Neural cell (in vitro differentiated cells): ENCODE measurements at regions not wholly inside any gene's neighbourhood (a gene's known extent, or its start where the extent isn't known, plus 50 kb on each side); places are given as distances from the start of the nearest gene placed in this dataset.
"Not testable (repeated sequence)": the region's sequence is repeated elsewhere in the genome, so short reads cannot be mapped to it uniquely, and the experiment has no call there.

Experiments
- H2AFZ ChIP-seq: fragments of 200-600, 300-800 bp; sonication (generic), shearing (Covaris generic); 2 replicates; pipeline ENCODE4 v1.6.0; 2014; ENCODE audit warnings: low read depth, mild to moderate bottlenecking, antibody characterized with exemption, low read length, moderate library complexity
- H3F3A ChIP-seq: fragments of 200-600 bp; shearing (Covaris generic); 2 replicates; pipeline ENCODE4 v1.6.1; 2016; ENCODE audit warnings: mild to moderate bottlenecking, moderate library complexity, mixed read lengths, antibody characterized with exemption, low read length; ENCODE audit not compliant: insufficient read depth, poor library complexity, severe bottlenecking
- H3K27ac ChIP-seq: fragments of 200-600, 300-800 bp; sonication (generic), shearing (Covaris generic); 2 replicates; pipeline ENCODE4 v1.5.1; 2014; ENCODE audit warnings: mild to moderate bottlenecking, low read length, moderate library complexity
- H3K27me3 ChIP-seq: fragments of 300-800, 200-600 bp; sonication (generic), shearing (Covaris generic); 2 replicates; pipeline ENCODE4 v1.6.0; 2014; ENCODE audit warnings: mild to moderate bottlenecking, low read depth, low read length, moderate library complexity; ENCODE audit not compliant: insufficient read depth
- H3K36me3 ChIP-seq: fragments of 300-800, 200-600 bp; sonication (generic), shearing (Covaris generic); 2 replicates; pipeline ENCODE4 v1.5.1; 2014; ENCODE audit warnings: mild to moderate bottlenecking, antibody characterized with exemption, low read length, moderate library complexity; ENCODE audit not compliant: insufficient read depth
- H3K4me2 ChIP-seq: fragments of 300-800, 200-600 bp; sonication (generic), shearing (Covaris generic); 2 replicates; pipeline ENCODE4 v1.6.0; 2014; ENCODE audit warnings: mild to moderate bottlenecking, low read length
- H3K4me3 ChIP-seq: fragments of 300-800, 200-600 bp; sonication (generic), shearing (Covaris generic); 2 replicates; pipeline ENCODE4 v1.5.1; 2014; ENCODE audit warnings: mild to moderate bottlenecking, low read length, moderate library complexity
- H3K79me2 ChIP-seq: fragments of 200-600 bp; shearing (Covaris generic); replicated peaks from 2 replicates; pipeline ENCODE4 v1.6.0; 2014; ENCODE audit warnings: mild to moderate bottlenecking, low read length, moderate library complexity; ENCODE audit not compliant: insufficient read depth
- H3K9ac ChIP-seq: fragments of 300-800, 200-600 bp; sonication (generic), shearing (Covaris generic); 2 replicates; pipeline ENCODE4 v1.6.1; 2016; ENCODE audit warnings: mild to moderate bottlenecking, low read length, mixed read lengths
- H3K9me2 ChIP-seq: fragments of 200-600 bp; shearing (Covaris generic); 2 replicates; pipeline ENCODE4 v1.6.1; 2016; ENCODE audit warnings: mild to moderate bottlenecking, low read length, mixed read lengths; ENCODE audit not compliant: insufficient read depth
- H3K9me3 ChIP-seq: fragments of 200-600, 300-800 bp; sonication (generic), shearing (Covaris generic); 2 replicates; pipeline ENCODE4 v1.6.1; 2016; ENCODE audit warnings: mild to moderate bottlenecking, mixed run types, low read length, moderate library complexity, mixed read lengths
- H4K20me1 ChIP-seq: fragments of 200-600 bp; shearing (Covaris generic); 2 replicates; pipeline ENCODE4 v1.6.1; 2016; ENCODE audit warnings: mild to moderate bottlenecking, mixed run types; ENCODE audit not compliant: insufficient read depth
- EP300 ChIP-seq: fragments of 450-650 bp; conservative IDR thresholded peaks from 2 replicates; pipeline ENCODE4 v1.6.1; 2014; ENCODE audit warnings: antibody characterized with exemption, mild to moderate bottlenecking, moderate library complexity; ENCODE audit not compliant: poor library complexity, severe bottlenecking
- EZH2 ChIP-seq: fragments of 200-600, 300-800 bp; shearing (Covaris generic), sonication (generic); IDR thresholded peaks from 2 replicates; pipeline ENCODE4 v1.6.1; 2014; ENCODE audit warnings: antibody characterized with exemption, low read length, borderline replicate concordance, mild to moderate bottlenecking; ENCODE audit not compliant: insufficient read depth, poor library complexity, severe bottlenecking
- MXI1 ChIP-seq: fragments of 450-650 bp; conservative IDR thresholded peaks from 2 replicates; pipeline ENCODE4 v1.6.1; 2014; ENCODE audit warnings: antibody characterized with exemption, mild to moderate bottlenecking; ENCODE audit not compliant: poor library complexity, severe bottlenecking
- POLR2AphosphoS5 ChIP-seq: IDR thresholded peaks from 2 replicates; pipeline ENCODE4 v1.6.1; 2012
- RAD21 ChIP-seq: fragments of 450-650 bp; conservative IDR thresholded peaks from 2 replicates; pipeline ENCODE4 v1.6.1; 2014; ENCODE audit warnings: antibody characterized with exemption, mild to moderate bottlenecking, moderate library complexity
- REST ChIP-seq: IDR thresholded peaks from 2 replicates; pipeline ENCODE4 v1.6.1; 2012; ENCODE audit warnings: borderline replicate concordance
- SMC3 ChIP-seq: fragments of 450-650 bp; conservative IDR thresholded peaks from 2 replicates; pipeline ENCODE4 v1.6.1; 2014; ENCODE audit warnings: antibody characterized with exemption, mild to moderate bottlenecking, moderate library complexity; ENCODE audit not compliant: poor library complexity
- TAF1 ChIP-seq: IDR thresholded peaks from 2 replicates; pipeline ENCODE4 v1.6.1; 2012; ENCODE audit warnings: low read depth
- TF ChIP-seq, protein P1 (sequence below): fragments of 450-650 bp; IDR thresholded peaks from 2 replicates; pipeline ENCODE4 v1.5.1; 2014; ENCODE audit warnings: antibody characterized with exemption, mild to moderate bottlenecking, moderate library complexity; ENCODE audit not compliant: poor library complexity, severe bottlenecking

DNA sequence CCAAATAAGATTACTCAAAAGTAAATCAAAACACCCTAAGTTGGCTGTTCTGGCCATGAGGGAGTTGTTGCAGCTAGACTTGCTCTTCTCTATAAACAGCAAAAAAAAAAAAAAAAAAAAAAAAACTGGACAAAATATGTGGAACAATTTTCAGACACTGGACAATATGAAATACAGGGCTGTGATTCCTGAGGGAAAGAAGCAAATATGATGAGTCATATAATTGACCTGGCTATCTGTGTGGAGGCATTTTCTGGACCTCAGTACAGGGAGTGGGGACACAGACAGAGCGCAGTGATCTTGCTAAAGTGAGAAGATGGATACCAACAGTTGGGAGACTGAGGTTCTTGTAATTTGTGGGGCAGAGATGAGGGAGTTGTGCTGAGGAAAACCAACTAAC, 192.0 kb upstream of the HAND2 start:
- H4K20me1 ChIP-seq: no peaks in the 10 kb centered on the region
- TF ChIP-seq REST: no peak
- no peak for TF ChIP-seq POLR2AphosphoS5
- TF ChIP-seq SMC3: no peak
- no peaks in the 10 kb centered on the region for H3F3A ChIP-seq
- H3K4me2 ChIP-seq: no peak overlapping the region
- no peak overlapping the region for H3K27ac ChIP-seq
- no peak overlapping the region for H3K9ac ChIP-seq
- H3K9me3 ChIP-seq: peaks cover 8% of the 10 kb centered on the region
- H3K9me2 ChIP-seq: no peaks in the 10 kb centered on the region
- H3K4me3 ChIP-seq: no peak overlapping the region
- H3K27me3 ChIP-seq: no peaks in the 10 kb centered on the region
- no peaks in the 10 kb centered on the region for H3K36me3 ChIP-seq
- no peak overlapping the region for H2AFZ ChIP-seq
- H3K79me2 ChIP-seq: no peaks in the 10 kb centered on the region

GRCh38 chr4:173718504-173718903, 188.5 kb upstream of the HAND2 start:
- H3K79me2 ChIP-seq, H3K9me2 ChIP-seq, H3K9ac ChIP-seq, H2AFZ ChIP-seq, H3K9me3 ChIP-seq, H3K4me2 ChIP-seq, H3F3A ChIP-seq, H3K36me3 ChIP-seq, H3K27me3 ChIP-seq, H3K4me3 ChIP-seq, H4K20me1 ChIP-seq, H3K27ac ChIP-seq: not testable (repeated sequence)

DNA sequence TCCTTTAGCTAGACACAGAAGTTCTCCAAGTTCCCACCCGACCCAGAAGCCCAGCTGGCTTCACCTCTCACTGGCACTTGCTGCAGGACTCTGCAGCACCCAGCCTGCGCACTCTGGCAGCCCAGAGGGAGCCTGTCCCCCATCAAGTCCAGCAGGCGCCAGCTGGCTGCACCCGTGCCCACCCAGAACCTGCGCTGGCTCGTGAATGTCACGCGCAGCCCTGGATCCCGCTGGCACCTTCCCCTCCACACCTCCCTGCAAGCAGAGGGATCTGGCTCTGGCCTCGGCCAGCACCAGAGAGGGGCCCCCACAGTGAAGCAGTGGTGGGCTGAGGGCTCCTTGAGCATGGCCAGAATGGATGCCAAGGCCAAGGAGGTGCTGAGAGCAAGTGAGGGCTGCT, 187.6 kb upstream of the HAND2 start:
- Histone ChIP-seq H3K79me2 (no peaks in the 10 kb centered on the region), H3K36me3 (no peaks in the 10 kb centered on the region), H3K9me3 (peaks cover 8% of the 10 kb centered on the region), H3K9me2 (no peaks in the 10 kb centered on the region), H3K4me2 (no peak overlapping the region), H3F3A (no peaks in the 10 kb centered on the region), H3K4me3 (no peak overlapping the region), H3K9ac (no peak overlapping the region), H3K27me3 (no peaks in the 10 kb centered on the region), H4K20me1 (no peaks in the 10 kb centered on the region), H3K27ac (no peak overlapping the region), H2AFZ (no peak overlapping the region)
- TF ChIP-seq MXI1 (no peak), EZH2 (no peak), TAF1 (no peak), EP300 (no peak), POLR2AphosphoS5 (no peak), RAD21 (no peak), SMC3 (no peak), REST (no peak)
- TF ChIP-seq, protein P1, sequence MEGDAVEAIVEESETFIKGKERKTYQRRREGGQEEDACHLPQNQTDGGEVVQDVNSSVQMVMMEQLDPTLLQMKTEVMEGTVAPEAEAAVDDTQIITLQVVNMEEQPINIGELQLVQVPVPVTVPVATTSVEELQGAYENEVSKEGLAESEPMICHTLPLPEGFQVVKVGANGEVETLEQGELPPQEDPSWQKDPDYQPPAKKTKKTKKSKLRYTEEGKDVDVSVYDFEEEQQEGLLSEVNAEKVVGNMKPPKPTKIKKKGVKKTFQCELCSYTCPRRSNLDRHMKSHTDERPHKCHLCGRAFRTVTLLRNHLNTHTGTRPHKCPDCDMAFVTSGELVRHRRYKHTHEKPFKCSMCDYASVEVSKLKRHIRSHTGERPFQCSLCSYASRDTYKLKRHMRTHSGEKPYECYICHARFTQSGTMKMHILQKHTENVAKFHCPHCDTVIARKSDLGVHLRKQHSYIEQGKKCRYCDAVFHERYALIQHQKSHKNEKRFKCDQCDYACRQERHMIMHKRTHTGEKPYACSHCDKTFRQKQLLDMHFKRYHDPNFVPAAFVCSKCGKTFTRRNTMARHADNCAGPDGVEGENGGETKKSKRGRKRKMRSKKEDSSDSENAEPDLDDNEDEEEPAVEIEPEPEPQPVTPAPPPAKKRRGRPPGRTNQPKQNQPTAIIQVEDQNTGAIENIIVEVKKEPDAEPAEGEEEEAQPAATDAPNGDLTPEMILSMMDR: no peak
